ENCODE measurements at regions not wholly inside any gene's neighbourhood (a gene's known extent, or its start where the extent isn't known, plus 50 kb on each side); places are given as distances from the start of the nearest gene placed in this dataset.

GRCh38 chr12:41966916-41967315 is 177.8 kb downstream of the GXYLT1 start:
- H3K36me3 Mint-ChIP-seq: no peaks in the 10 kb centered on the region
- peaks cover 0 to 5% of the 10 kb centered on the region in 2 donors for H3K27me3 Mint-ChIP-seq
- H3K27me3 ChIP-seq (replicated peaks in 1 of 2; ENCODE audit: control insufficient read depth in 2 of 2, extremely low read depth in 1 of 2, insufficient read depth in 2 of 2, low read length in 1 of 2): peaks cover 0 to 3% of the 10 kb centered on the region in 2 experiments
- no peaks in the 10 kb centered on the region for H3K36me3 ChIP-seq (ENCODE audit: control insufficient read depth in 2 of 2, extremely low read depth in 1 of 2, insufficient read depth in 1 of 2, low read length in 1 of 2)
- ATAC-seq (replicated peaks in 1 of 4): no peak
- CTCF ChIA-PET: no interaction called here
- no peak overlapping the region for H3K27ac ChIP-seq (ENCODE audit: low read length)
- no peaks in the 10 kb centered on the region for H3K4me1 Mint-ChIP-seq
- POLR2A ChIA-PET: no interaction called here
- H3K4me1 ChIP-seq (ENCODE audit: control insufficient read depth in 1 of 2, extremely low read depth in 1 of 2, insufficient read depth in 2 of 2, low read length in 2 of 2): no peaks in the 10 kb centered on the region
- H3K4me3 Mint-ChIP-seq: no peak overlapping the region
- no peaks in the 10 kb centered on the region for H3K9me3 ChIP-seq
- whole genome bisulfite sequencing (ENCODE audit: insufficient coverage): 100% methylated on average over 1 of the region's 2 CpGs
- no peak for DNase-seq
- H3K9me3 Mint-ChIP-seq: no peaks in the 10 kb centered on the region
- no peak overlapping the region for H3K4me3 ChIP-seq (ENCODE audit: control insufficient read depth in 1 of 2, extremely low read depth in 1 of 2, low read length in 1 of 2)
- no peak overlapping the region for H3K27ac Mint-ChIP-seq

- POLR2A ChIA-PET: no interaction called here
- ATAC-seq (replicated peaks in 1 of 4) (no peak), DNase-seq (no peak)
- no peak overlapping the region for H3K4me3 Mint-ChIP-seq
- no peaks in the 10 kb centered on the region for H3K36me3 Mint-ChIP-seq
- Histone ChIP-seq H3K27ac (ENCODE audit: low read length) (no peak overlapping the region), H3K9me3 (no peaks in the 10 kb centered on the region), H3K4me3 (ENCODE audit: control insufficient read depth in 1 of 2, extremely low read depth in 1 of 2, low read length in 1 of 2) (no peak overlapping the region), H3K36me3 (ENCODE audit: control insufficient read depth in 2 of 2, extremely low read depth in 1 of 2, insufficient read depth in 1 of 2, low read length in 1 of 2) (no peaks in the 10 kb centered on the region), H3K27me3 (replicated peaks in 1 of 2; ENCODE audit: control insufficient read depth in 2 of 2, extremely low read depth in 1 of 2, insufficient read depth in 2 of 2, low read length in 1 of 2) (peaks cover 0 to 3% of the 10 kb centered on the region in 2 experiments), H3K4me1 (ENCODE audit: control insufficient read depth in 1 of 2, extremely low read depth in 1 of 2, insufficient read depth in 2 of 2, low read length in 2 of 2) (no peaks in the 10 kb centered on the region)
- CTCF ChIA-PET: no interaction called here
- WGBS (ENCODE audit: insufficient coverage): 83% methylated on average over 2 of the region's 2 CpGs
- no peaks in the 10 kb centered on the region for H3K9me3 Mint-ChIP-seq
- H3K27ac Mint-ChIP-seq: no peak overlapping the region
- no peaks in the 10 kb centered on the region for H3K4me1 Mint-ChIP-seq
- H3K27me3 Mint-ChIP-seq: peaks cover 0 to 5% of the 10 kb centered on the region in 2 donors
Observed at GRCh38 chr12:41966001-41966400, 178.7 kb downstream of the GXYLT1 start.

GRCh38 chr12:41963398-41963797 is 181.3 kb downstream of the GXYLT1 start:
- ChIA-PET CTCF (no interaction called here), POLR2A (interaction anchor here in 1 of 2 donors (0.6 kb wide), 1 partner anchor 233 kb away, joined by 3 read pairs; no protein-coding TSS in a partner anchor)
- Histone ChIP-seq H3K9me3 (no peaks in the 10 kb centered on the region), H3K4me3 (ENCODE audit: control insufficient read depth in 1 of 2, extremely low read depth in 1 of 2, low read length in 1 of 2) (no peak overlapping the region), H3K27ac (ENCODE audit: low read length) (no peak overlapping the region), H3K36me3 (ENCODE audit: control insufficient read depth in 2 of 2, extremely low read depth in 1 of 2, insufficient read depth in 1 of 2, low read length in 1 of 2) (no peaks in the 10 kb centered on the region), H3K4me1 (ENCODE audit: control insufficient read depth in 1 of 2, extremely low read depth in 1 of 2, insufficient read depth in 2 of 2, low read length in 2 of 2) (no peaks in the 10 kb centered on the region), H3K27me3 (replicated peaks in 1 of 2; ENCODE audit: control insufficient read depth in 2 of 2, extremely low read depth in 1 of 2, insufficient read depth in 2 of 2, low read length in 1 of 2) (peaks cover 0 to 3% of the 10 kb centered on the region in 2 experiments)
- WGBS (ENCODE audit: insufficient coverage): 79% methylated on average over 2 of the region's 2 CpGs
- ATAC-seq (replicated peaks in 1 of 4): no peak
- H3K9me3 Mint-ChIP-seq: no peaks in the 10 kb centered on the region
- no peaks in the 10 kb centered on the region for H3K36me3 Mint-ChIP-seq
- no peak overlapping the region for H3K4me3 Mint-ChIP-seq
- DNase-seq: no peak
- H3K27ac Mint-ChIP-seq: no peak overlapping the region
- H3K4me1 Mint-ChIP-seq: no peaks in the 10 kb centered on the region
- H3K27me3 Mint-ChIP-seq: peaks cover 0 to 5% of the 10 kb centered on the region in 2 donors

GRCh38 chr12:41962171-41962572 is 182.5 kb downstream of the GXYLT1 start:
- POLR2A ChIA-PET: no interaction called here
- H3K9me3 Mint-ChIP-seq: no peaks in the 10 kb centered on the region

GRCh38 chr12:41959271-41959670 is 185.4 kb downstream of the GXYLT1 start:
- H3K4me3 Mint-ChIP-seq: no peak overlapping the region
- Histone ChIP-seq H3K36me3 (ENCODE audit: control insufficient read depth in 2 of 2, extremely low read depth in 1 of 2, insufficient read depth in 1 of 2, low read length in 1 of 2) (no peaks in the 10 kb centered on the region), H3K9me3 (no peaks in the 10 kb centered on the region), H3K4me3 (ENCODE audit: control insufficient read depth in 1 of 2, extremely low read depth in 1 of 2, low read length in 1 of 2) (no peak overlapping the region), H3K27me3 (replicated peaks in 1 of 2; ENCODE audit: control insufficient read depth in 2 of 2, extremely low read depth in 1 of 2, insufficient read depth in 2 of 2, low read length in 1 of 2) (peaks cover 0 to 3% of the 10 kb centered on the region in 2 experiments), H3K4me1 (ENCODE audit: control insufficient read depth in 1 of 2, extremely low read depth in 1 of 2, insufficient read depth in 2 of 2, low read length in 2 of 2) (no peaks in the 10 kb centered on the region), H3K27ac (ENCODE audit: low read length) (no peak overlapping the region)
- H3K36me3 Mint-ChIP-seq: no peaks in the 10 kb centered on the region
- CTCF ChIA-PET: no interaction called here
- no peak for ATAC-seq (replicated peaks in 1 of 4)
- H3K27me3 Mint-ChIP-seq: peaks cover 0 to 6% of the 10 kb centered on the region in 2 donors
- no peaks in the 10 kb centered on the region for H3K4me1 Mint-ChIP-seq
- WGBS (ENCODE audit: insufficient coverage): 50% methylated on average over 1 of the region's 2 CpGs
- H3K9me3 Mint-ChIP-seq: no peaks in the 10 kb centered on the region
- DNase-seq: no peak
- POLR2A ChIA-PET: no interaction called here
- H3K27ac Mint-ChIP-seq: no peak overlapping the region

More at GRCh38 chr12:41962171-41962572, 182.5 kb downstream of the GXYLT1 start:
- Mint-ChIP-seq H3K4me3 (no peak overlapping the region), H3K4me1 (no peaks in the 10 kb centered on the region), H3K27ac (no peak overlapping the region), H3K36me3 (no peaks in the 10 kb centered on the region), H3K27me3 (peaks cover 0 to 8% of the 10 kb centered on the region in 2 donors)
- H3K4me1 ChIP-seq (ENCODE audit: control insufficient read depth in 1 of 2, extremely low read depth in 1 of 2, insufficient read depth in 2 of 2, low read length in 2 of 2): no peaks in the 10 kb centered on the region
- no peaks in the 10 kb centered on the region for H3K9me3 ChIP-seq
- H3K27ac ChIP-seq (ENCODE audit: low read length): no peak overlapping the region
- H3K36me3 ChIP-seq (ENCODE audit: control insufficient read depth in 2 of 2, extremely low read depth in 1 of 2, insufficient read depth in 1 of 2, low read length in 1 of 2): no peaks in the 10 kb centered on the region
- ATAC-seq (replicated peaks in 1 of 4) (no peak), DNase-seq (no peak)
- 85% methylated on average over 5 of the region's 5 CpGs for WGBS (ENCODE audit: insufficient coverage)
- H3K27me3 ChIP-seq (replicated peaks in 1 of 2; ENCODE audit: control insufficient read depth in 2 of 2, extremely low read depth in 1 of 2, insufficient read depth in 2 of 2, low read length in 1 of 2): peaks cover 0 to 3% of the 10 kb centered on the region in 2 experiments
- H3K4me3 ChIP-seq (ENCODE audit: control insufficient read depth in 1 of 2, extremely low read depth in 1 of 2, low read length in 1 of 2): no peak overlapping the region
- CTCF ChIA-PET: no interaction called here

GRCh38 chr12:41956353-41956752 is 188.3 kb downstream of the GXYLT1 start:
- Mint-ChIP-seq H3K27me3 (peaks cover 4 to 9% of the 10 kb centered on the region in 2 donors), H3K36me3 (no peaks in the 10 kb centered on the region), H3K9me3 (no peaks in the 10 kb centered on the region), H3K4me3 (no peak overlapping the region), H3K27ac (no peak overlapping the region), H3K4me1 (no peaks in the 10 kb centered on the region)
- POLR2A ChIA-PET: no interaction called here
- Histone ChIP-seq H3K4me3 (ENCODE audit: control insufficient read depth in 1 of 2, extremely low read depth in 1 of 2, low read length in 1 of 2) (no peak overlapping the region), H3K9me3 (no peaks in the 10 kb centered on the region), H3K27ac (ENCODE audit: low read length) (no peak overlapping the region), H3K27me3 (replicated peaks in 1 of 2; ENCODE audit: control insufficient read depth in 2 of 2, extremely low read depth in 1 of 2, insufficient read depth in 2 of 2, low read length in 1 of 2) (no peaks in the 10 kb centered on the region), H3K4me1 (ENCODE audit: control insufficient read depth in 1 of 2, extremely low read depth in 1 of 2, insufficient read depth in 2 of 2, low read length in 2 of 2) (no peaks in the 10 kb centered on the region), H3K36me3 (ENCODE audit: control insufficient read depth in 2 of 2, extremely low read depth in 1 of 2, insufficient read depth in 1 of 2, low read length in 1 of 2) (no peaks in the 10 kb centered on the region)
- no peak for DNase-seq
- CTCF ChIA-PET: no interaction called here
- WGBS (ENCODE audit: insufficient coverage): no CpG with 5 or more reads among the region's 2 CpGs
- ATAC-seq (replicated peaks in 1 of 4): no peak

- ATAC-seq (replicated peaks in 1 of 4) (no peak), DNase-seq (no peak)
- H3K4me3 ChIP-seq (ENCODE audit: control insufficient read depth in 1 of 2, extremely low read depth in 1 of 2, low read length in 1 of 2): no peak overlapping the region
- H3K36me3 Mint-ChIP-seq: no peaks in the 10 kb centered on the region
- no peaks in the 10 kb centered on the region for H3K36me3 ChIP-seq (ENCODE audit: control insufficient read depth in 2 of 2, extremely low read depth in 1 of 2, insufficient read depth in 1 of 2, low read length in 1 of 2)
- H3K4me3 Mint-ChIP-seq: no peak overlapping the region
- no peaks in the 10 kb centered on the region for H3K4me1 Mint-ChIP-seq
- peaks cover 5 to 8% (median 5%) of the 10 kb centered on the region in 3 donors for H3K9me3 Mint-ChIP-seq
- ChIA-PET CTCF (interaction anchor here in 1 of 2 donors (0.7 kb wide), 1 partner anchor 107 kb away, joined by 5 read pairs; no protein-coding TSS in a partner anchor), POLR2A (no interaction called here)
- H3K4me1 ChIP-seq (ENCODE audit: control insufficient read depth in 1 of 2, extremely low read depth in 1 of 2, insufficient read depth in 2 of 2, low read length in 2 of 2): no peaks in the 10 kb centered on the region
- H3K9me3 ChIP-seq: no peaks in the 10 kb centered on the region
- H3K27me3 Mint-ChIP-seq: peaks cover 11 to 13% of the 10 kb centered on the region in 2 donors
- H3K27ac ChIP-seq (ENCODE audit: low read length): no peak overlapping the region
- WGBS (ENCODE audit: insufficient coverage): no CpG with 5 or more reads among the region's 1 CpG
- H3K27ac Mint-ChIP-seq: no peak overlapping the region
- H3K27me3 ChIP-seq (replicated peaks in 1 of 2; ENCODE audit: control insufficient read depth in 2 of 2, extremely low read depth in 1 of 2, insufficient read depth in 2 of 2, low read length in 1 of 2): peaks cover 0 to 3% of the 10 kb centered on the region in 2 experiments
Observed at GRCh38 chr12:41950455-41950854, 194.2 kb downstream of the GXYLT1 start.

Data from T-cell (primary cell).